GM12875 (cell line): ENCODE measurements at regions not wholly inside any gene's neighbourhood (a gene's known extent, or its start where the extent isn't known, plus 50 kb on each side); places are given as distances from the start of the nearest gene placed in this dataset.
"Not testable (repeated sequence)": the region's sequence is repeated elsewhere in the genome, so short reads cannot be mapped to it uniquely, and the experiment has no call there.

Source experiments
- H3K4me3 ChIP-seq: one replicate; pipeline ENCODE4 v1.5.1; 2011; ENCODE audit warnings: low read depth, low read length, control low read depth
- TF ChIP-seq, protein P1 (sequence below): IDR thresholded peaks from 2 replicates; pipeline ENCODE4 v1.5.1; 2011; ENCODE audit warnings: low read depth, mild to moderate bottlenecking, control low read depth, inconsistent platforms, low read length, moderate library complexity, borderline replicate concordance; ENCODE audit not compliant: insufficient read depth

DNA sequence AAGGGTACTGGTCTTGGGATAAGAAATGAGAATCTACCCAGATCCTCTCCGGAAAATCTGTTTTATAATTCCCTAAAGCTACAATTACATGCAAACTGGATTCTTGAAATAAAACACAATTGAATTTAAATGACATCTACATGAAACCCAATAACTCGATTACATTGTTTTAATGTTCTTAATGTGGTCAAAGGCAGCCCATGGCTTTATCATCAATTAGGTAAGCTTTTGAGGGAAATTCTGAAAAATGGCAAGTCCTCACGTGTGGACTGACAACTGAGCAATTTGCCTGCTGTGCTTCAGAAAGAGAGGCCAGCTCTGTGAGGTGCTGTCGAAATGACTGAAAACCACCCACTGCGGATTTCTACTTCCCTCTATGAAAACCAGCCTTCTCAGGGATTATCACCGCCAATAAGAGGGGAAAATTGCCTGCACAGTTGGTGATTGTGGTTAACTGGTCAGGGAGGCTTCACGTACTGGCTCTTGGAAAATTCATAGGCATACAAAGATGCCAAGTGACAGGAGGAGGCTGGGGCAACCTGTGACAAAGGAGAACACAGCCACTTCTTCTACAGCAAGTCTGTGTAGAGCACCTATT, 200.8 kb upstream of the SLCO3A1 start:
- no peak overlapping the region for H3K4me3 ChIP-seq

DNA sequence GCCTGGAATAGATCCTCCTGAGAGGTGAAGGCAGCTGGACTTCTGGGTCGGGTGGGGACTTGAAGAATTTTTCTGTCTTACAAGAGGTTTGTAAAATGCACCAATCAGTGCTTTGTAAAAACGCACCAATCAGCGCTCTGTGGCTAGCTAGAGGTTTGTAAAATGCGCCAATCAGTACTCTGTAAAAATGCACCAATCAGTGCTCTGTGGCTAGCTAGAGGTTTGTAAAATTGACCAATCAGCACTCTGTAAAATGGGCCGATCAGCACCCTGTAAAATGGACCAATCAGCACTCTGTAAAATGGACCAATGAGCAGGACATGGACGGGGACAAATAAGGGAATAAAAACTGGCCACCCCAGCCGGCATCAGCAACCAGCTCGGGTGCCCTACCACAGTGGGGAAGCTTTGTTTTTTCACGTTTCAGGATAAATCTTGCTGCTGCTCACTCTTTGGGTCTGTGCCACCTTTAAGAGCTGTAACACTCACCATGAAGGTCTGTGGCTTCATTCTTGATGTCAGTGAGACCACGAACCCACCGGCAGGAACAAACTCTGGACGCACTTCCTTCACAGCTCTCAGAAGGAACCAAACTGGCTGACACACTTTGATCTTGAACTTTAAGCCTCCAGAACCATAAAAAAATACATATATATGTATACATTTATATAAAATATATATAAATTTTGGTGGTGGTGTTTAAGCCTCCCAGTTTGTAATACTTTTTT, 197.8 kb upstream of the SLCO3A1 start:
- H3K4me3 ChIP-seq = not testable (repeated sequence)

More for the DNA sequence above, 200.8 kb upstream of the SLCO3A1 start:
- TF ChIP-seq, protein P1, sequence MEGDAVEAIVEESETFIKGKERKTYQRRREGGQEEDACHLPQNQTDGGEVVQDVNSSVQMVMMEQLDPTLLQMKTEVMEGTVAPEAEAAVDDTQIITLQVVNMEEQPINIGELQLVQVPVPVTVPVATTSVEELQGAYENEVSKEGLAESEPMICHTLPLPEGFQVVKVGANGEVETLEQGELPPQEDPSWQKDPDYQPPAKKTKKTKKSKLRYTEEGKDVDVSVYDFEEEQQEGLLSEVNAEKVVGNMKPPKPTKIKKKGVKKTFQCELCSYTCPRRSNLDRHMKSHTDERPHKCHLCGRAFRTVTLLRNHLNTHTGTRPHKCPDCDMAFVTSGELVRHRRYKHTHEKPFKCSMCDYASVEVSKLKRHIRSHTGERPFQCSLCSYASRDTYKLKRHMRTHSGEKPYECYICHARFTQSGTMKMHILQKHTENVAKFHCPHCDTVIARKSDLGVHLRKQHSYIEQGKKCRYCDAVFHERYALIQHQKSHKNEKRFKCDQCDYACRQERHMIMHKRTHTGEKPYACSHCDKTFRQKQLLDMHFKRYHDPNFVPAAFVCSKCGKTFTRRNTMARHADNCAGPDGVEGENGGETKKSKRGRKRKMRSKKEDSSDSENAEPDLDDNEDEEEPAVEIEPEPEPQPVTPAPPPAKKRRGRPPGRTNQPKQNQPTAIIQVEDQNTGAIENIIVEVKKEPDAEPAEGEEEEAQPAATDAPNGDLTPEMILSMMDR = no peak

DNA sequence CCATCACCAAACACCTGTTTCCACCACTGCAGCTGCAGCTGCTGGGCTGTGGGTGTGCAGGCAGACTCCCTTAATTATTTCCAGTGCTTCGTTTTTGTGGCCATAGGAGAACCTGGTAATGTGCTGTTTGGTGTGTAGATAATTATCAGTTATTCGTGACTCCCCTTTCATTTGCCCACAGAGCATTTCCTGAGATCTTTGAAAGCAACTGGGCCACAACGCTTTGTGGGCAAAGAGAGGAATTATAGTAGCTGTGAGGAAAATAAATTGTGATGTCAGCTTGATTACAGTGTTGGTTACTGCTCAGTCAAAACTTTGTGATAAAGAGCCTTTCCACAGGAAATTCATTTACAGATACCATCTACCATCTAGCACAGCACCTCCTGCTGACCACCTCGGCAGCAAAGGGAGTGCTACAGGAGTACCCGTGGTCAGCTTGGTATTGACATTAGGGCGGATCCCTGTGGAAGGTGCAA, 193.3 kb upstream of the SLCO3A1 start:
- TF ChIP-seq, protein P1 = no peak
- H3K4me3 ChIP-seq = no peak overlapping the region

DNA sequence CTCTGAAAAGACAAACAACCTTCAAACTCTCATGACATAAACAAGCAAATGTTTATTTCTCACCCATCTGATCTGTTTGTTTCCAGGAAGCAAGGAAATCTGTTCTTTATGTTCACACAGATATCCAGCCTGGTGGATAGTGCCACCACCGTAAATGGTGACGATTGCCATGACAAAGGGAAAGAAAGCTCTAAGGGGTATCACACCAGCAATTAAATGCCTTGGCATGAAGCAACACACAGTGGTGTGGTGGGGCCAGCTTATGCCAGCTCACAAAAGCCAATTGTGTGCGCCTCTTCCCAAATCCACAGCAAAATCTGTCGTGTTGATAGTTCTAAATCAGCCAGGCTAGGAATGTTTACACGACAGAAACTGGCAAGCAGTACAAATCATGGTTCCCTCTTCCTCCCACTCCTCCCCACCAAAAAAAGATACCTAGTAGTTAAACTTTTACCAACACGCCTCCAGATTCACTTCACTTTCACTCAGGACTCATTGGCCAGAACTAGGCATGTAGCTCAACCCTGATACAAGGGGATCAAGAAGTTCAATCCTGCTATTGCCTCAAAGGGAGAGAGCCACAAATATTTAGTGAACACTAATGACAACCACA, 189.2 kb upstream of the SLCO3A1 start:
- H3K4me3 ChIP-seq = no peak overlapping the region
- TF ChIP-seq, protein P1 = no peak

DNA sequence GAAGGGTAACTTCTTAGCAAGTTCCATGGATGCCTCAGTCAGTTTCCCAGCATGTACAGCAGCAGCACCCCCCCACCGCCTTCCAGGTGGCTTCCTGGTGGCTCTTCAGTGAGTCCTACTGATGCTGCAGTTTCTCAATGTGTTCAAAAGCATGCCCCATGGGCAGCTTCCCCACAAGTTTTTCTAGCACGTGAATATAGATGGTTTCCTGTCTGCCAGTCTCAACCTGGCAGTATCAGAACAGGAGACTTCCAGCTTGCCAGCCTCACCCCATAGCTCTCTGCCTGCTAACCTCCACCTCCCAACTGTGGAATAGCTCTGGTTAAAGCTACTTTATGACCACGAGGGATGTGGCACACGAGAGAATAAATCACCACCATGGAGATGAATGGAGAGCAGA, 188.3 kb upstream of the SLCO3A1 start:
- TF ChIP-seq, protein P1 = no peak
- no peak overlapping the region for H3K4me3 ChIP-seq

DNA sequence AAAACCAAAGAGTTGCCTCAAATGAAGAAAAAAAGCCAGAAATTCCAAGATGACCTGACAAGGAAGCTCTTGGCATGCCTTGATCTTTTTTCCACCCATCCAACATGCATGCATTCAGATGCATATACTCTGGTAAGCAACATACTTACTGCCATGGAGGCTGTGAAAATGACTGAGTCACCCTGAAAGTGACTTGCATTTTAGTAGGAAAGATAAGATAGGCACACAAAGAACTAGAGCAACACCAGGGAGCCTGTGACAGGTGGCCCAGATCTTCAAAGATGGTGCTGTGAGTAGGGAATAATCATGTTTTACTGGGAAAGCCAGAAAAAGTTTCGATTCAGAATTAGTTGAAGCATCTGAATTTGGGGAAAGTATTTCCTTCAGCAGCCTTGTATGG, 185.1 kb upstream of the SLCO3A1 start:
- TF ChIP-seq, protein P1 = no peak
- no peak overlapping the region for H3K4me3 ChIP-seq

DNA sequence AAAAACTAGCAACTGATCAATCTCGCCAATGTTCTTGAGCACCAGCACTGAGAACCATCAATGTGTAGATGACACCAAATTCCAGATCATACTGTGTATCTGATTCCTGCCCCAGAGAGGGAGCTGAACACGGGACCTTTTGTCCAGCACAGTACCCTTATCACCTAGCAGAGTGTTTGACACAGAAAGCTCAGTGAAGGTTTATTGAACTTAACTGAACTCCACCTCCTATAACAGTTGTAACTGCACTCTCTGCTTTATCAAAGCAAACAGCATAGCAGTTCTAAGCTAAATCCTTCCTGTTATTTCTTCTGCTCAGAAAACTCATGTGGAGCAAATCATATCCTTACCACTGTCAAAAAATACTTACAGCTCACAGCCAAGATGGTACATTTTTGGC, 183.4 kb upstream of the SLCO3A1 start:
- TF ChIP-seq, protein P1 = no peak

More for the DNA sequence above, 183.4 kb upstream of the SLCO3A1 start:
- no peak overlapping the region for H3K4me3 ChIP-seq
